C4-2B (cell line): ENCODE measurements at regions not wholly inside any gene's neighbourhood (a gene's known extent, or its start where the extent isn't known, plus 50 kb on each side); places are given as distances from the start of the nearest gene placed in this dataset.

Experiments used
- CTCF ChIP-seq: fragments of 450-650 bp; conservative IDR thresholded peaks from 2 replicates; pipeline ENCODE4 v1.5.1; 2017; ENCODE audit warnings: mild to moderate bottlenecking
- ZFX ChIP-seq: fragments of 450-650 bp; IDR thresholded peaks from 2 replicates; pipeline ENCODE4 v1.6.1; 2017

GRCh38 chr13:105312906-105313305 lies 1222.6 kb downstream of the EFNB2 start:
- no peak for TF ChIP-seq CTCF
- TF ChIP-seq ZFX, result no peak
